ENCODE measurements at regions not wholly inside any gene's neighbourhood (a gene's known extent, or its start where the extent isn't known, plus 50 kb on each side); places are given as distances from the start of the nearest gene placed in this dataset.

- H3K27ac ChIP-seq = no peak overlapping the region
- DNase-seq = no peak
- no peak for TF ChIP-seq CTCF (IDR thresholded peaks at IDR 0.05; ENCODE audit: low read depth, low read length)
- peaks cover 4% of the 10 kb centered on the region for H3K9me3 ChIP-seq (ENCODE audit: severe bottlenecking)
- no peaks in the 10 kb centered on the region for H3K36me3 ChIP-seq
- H3K27me3 ChIP-seq (ENCODE audit: insufficient read depth, low read depth, severe bottlenecking) = no peaks in the 10 kb centered on the region
- H3K4me3 ChIP-seq (ENCODE audit: low read depth, low read length) = no peak overlapping the region
Measured at GRCh38 chr6:169387809-169388383, 134.2 kb upstream of the THBS2 start.

- peaks cover 4% of the 10 kb centered on the region for H3K9me3 ChIP-seq (ENCODE audit: severe bottlenecking)
- DNase-seq = no peak
- TF ChIP-seq CTCF (IDR thresholded peaks at IDR 0.05; ENCODE audit: low read depth, low read length) = no peak
- H3K27ac ChIP-seq = no peak overlapping the region
- H3K27me3 ChIP-seq (ENCODE audit: insufficient read depth, low read depth, severe bottlenecking) = no peaks in the 10 kb centered on the region
- H3K4me3 ChIP-seq (ENCODE audit: low read depth, low read length) = no peak overlapping the region
- no peaks in the 10 kb centered on the region for H3K36me3 ChIP-seq
Measured at GRCh38 chr6:169386411-169387057, 132.9 kb upstream of the THBS2 start.

- no peak for TF ChIP-seq CTCF (IDR thresholded peaks at IDR 0.05; ENCODE audit: low read depth, low read length)
Measured at GRCh38 chr6:169385237-169385880, 131.7 kb upstream of the THBS2 start.

GRCh38 chr6:169384291-169384690 lies 130.6 kb upstream of the THBS2 start:
- Histone ChIP-seq H3K9me3 (ENCODE audit: severe bottlenecking) (no peaks in the 10 kb centered on the region), H3K27ac (no peak overlapping the region), H3K36me3 (no peaks in the 10 kb centered on the region), H3K27me3 (ENCODE audit: insufficient read depth, low read depth, severe bottlenecking) (no peaks in the 10 kb centered on the region), H3K4me3 (ENCODE audit: low read depth, low read length) (no peak overlapping the region)
- no peak for TF ChIP-seq CTCF (IDR thresholded peaks at IDR 0.05; ENCODE audit: low read depth, low read length)
- no peak for DNase-seq

More at GRCh38 chr6:169385237-169385880, 131.7 kb upstream of the THBS2 start:
- Histone ChIP-seq H3K9me3 (ENCODE audit: severe bottlenecking) (no peaks in the 10 kb centered on the region), H3K4me3 (ENCODE audit: low read depth, low read length) (no peak overlapping the region), H3K27me3 (ENCODE audit: insufficient read depth, low read depth, severe bottlenecking) (no peaks in the 10 kb centered on the region), H3K27ac (no peak overlapping the region), H3K36me3 (no peaks in the 10 kb centered on the region)
- no peak for DNase-seq

GRCh38 chr6:169383265-169383664 lies 129.6 kb upstream of the THBS2 start:
- no peak for DNase-seq
- no peak overlapping the region for H3K4me3 ChIP-seq (ENCODE audit: low read depth, low read length)
- no peaks in the 10 kb centered on the region for H3K9me3 ChIP-seq (ENCODE audit: severe bottlenecking)
- H3K27me3 ChIP-seq (ENCODE audit: insufficient read depth, low read depth, severe bottlenecking) = no peaks in the 10 kb centered on the region
- no peak for TF ChIP-seq CTCF (IDR thresholded peaks at IDR 0.05; ENCODE audit: low read depth, low read length)
- H3K36me3 ChIP-seq = no peaks in the 10 kb centered on the region
- no peak overlapping the region for H3K27ac ChIP-seq
